HEK293 (cell line): ENCODE measurements at regions not wholly inside any gene's neighbourhood (a gene's known extent, or its start where the extent isn't known, plus 50 kb on each side); places are given as distances from the start of the nearest gene placed in this dataset.

Source experiments
- CTCF ChIA-PET: fragments of 350-600 bp; formaldehyde crosslinking; extraction: SDS; loops from one replicate; lab custom pipeline; 2021; ENCODE audit warnings: antibody characterized with exemption; lab: Yijun Ruan, JAX
- POLR2A ChIA-PET: fragments of 300-600 bp; formaldehyde crosslinking; extraction: SDS; loops from one replicate; lab custom pipeline; 2020; ENCODE audit warnings: antibody characterized with exemption, inconsistent platforms; lab: Yijun Ruan, JAX
- H3K27ac ChIP-seq: fragments of 200-500 bp; sonication (Bioruptor generic); 2 replicates; pipeline ENCODE4 v1.5.1; 2014; ENCODE audit warnings: low read depth, low read length, control low read depth, inconsistent platforms; ENCODE audit errors: extremely low read depth
- H3K36me3 ChIP-seq, 2 experiments: fragments of 200-500 bp in 1 of 2; sonication (Bioruptor generic) in 1 of 2; 1 replicate in 1 of 2; 2 replicates in 1 of 2; pipeline ENCODE4 v1.5.1; 2014 to 2017; ENCODE audit warnings: inconsistent platforms in 2 of 2, low read length in 2 of 2; ENCODE audit not compliant: control insufficient read depth in 2 of 2, insufficient read depth in 1 of 2
- H3K4me1 ChIP-seq: fragments of 200-500 bp; sonication (Bioruptor generic); 2 replicates; pipeline ENCODE4 v1.5.1; 2014; ENCODE audit warnings: mild to moderate bottlenecking, low read length, inconsistent platforms; ENCODE audit not compliant: control insufficient read depth, insufficient read depth
- H3K4me3 ChIP-seq: 2 replicates; pipeline ENCODE4 v1.5.1; 2011; ENCODE audit warnings: low read depth, mild to moderate bottlenecking, control low read depth, low read length, moderate library complexity
- H3K9me3 ChIP-seq: fragments of 200-500 bp; sonication (Bioruptor generic); 2 replicates; pipeline ENCODE4 v1.5.1; 2014; ENCODE audit warnings: low read depth, low read length, inconsistent platforms; ENCODE audit not compliant: control insufficient read depth, insufficient read depth
- GLIS1 ChIP-seq: fragments of 450-650 bp; formaldehyde crosslinking; IDR thresholded peaks from 2 replicates; pipeline ENCODE4 v1.5.1; 2016; ENCODE audit warnings: missing biosample characterization, missing genetic modification characterization
- RBAK ChIP-seq: fragments of 450-650 bp; formaldehyde crosslinking; IDR thresholded peaks from 2 replicates; pipeline ENCODE4 v1.5.1; 2016; ENCODE audit warnings: missing biosample characterization, missing genetic modification characterization
- ZNF138 ChIP-seq: fragments of 450-650 bp; formaldehyde crosslinking; IDR thresholded peaks from 2 replicates; pipeline ENCODE4 v1.5.1; 2016; ENCODE audit warnings: missing biosample characterization, missing genetic modification characterization, borderline replicate concordance
- ZNF214 ChIP-seq: fragments of 450-650 bp; formaldehyde crosslinking; IDR thresholded peaks from 2 replicates; pipeline ENCODE4 v1.5.1; 2017; ENCODE audit warnings: missing biosample characterization, mild to moderate bottlenecking, missing genetic modification characterization, borderline replicate concordance
- ZNF223 ChIP-seq: fragments of 450-650 bp; formaldehyde crosslinking; IDR thresholded peaks from 2 replicates; pipeline ENCODE4 v1.5.1; 2016; ENCODE audit warnings: missing biosample characterization, missing genetic modification characterization
- ZNF341 ChIP-seq: fragments of 450-650 bp; formaldehyde crosslinking; IDR thresholded peaks from 2 replicates; pipeline ENCODE4; 2016; ENCODE audit warnings: low read depth, missing biosample characterization, missing genetic modification characterization
- ZNF350 ChIP-seq: fragments of 450-650 bp; formaldehyde crosslinking; IDR thresholded peaks from 2 replicates; pipeline ENCODE4 v1.5.0; 2017; ENCODE audit warnings: missing biosample characterization, mild to moderate bottlenecking, missing genetic modification characterization
- ZNF473 ChIP-seq: fragments of 450-650 bp; formaldehyde crosslinking; IDR thresholded peaks from 2 replicates; pipeline ENCODE4 v1.5.1; 2017; ENCODE audit warnings: missing biosample characterization, missing genetic modification characterization
- ZNF561 ChIP-seq: fragments of 450-650 bp; IDR thresholded peaks from 2 replicates; pipeline ENCODE4 v1.5.1; 2018; ENCODE audit warnings: missing biosample characterization, missing genetic modification characterization, borderline replicate concordance
- ZNF623 ChIP-seq: fragments of 450-650 bp; formaldehyde crosslinking; IDR thresholded peaks from 2 replicates; pipeline ENCODE4 v1.5.1; 2016; ENCODE audit warnings: missing biosample characterization, missing genetic modification characterization
- ZNF664 ChIP-seq: fragments of 450-650 bp; formaldehyde crosslinking; IDR thresholded peaks from 2 replicates; pipeline ENCODE4 v1.5.1; 2016; ENCODE audit warnings: missing biosample characterization, missing genetic modification characterization
- ZNF670 ChIP-seq: fragments of 450-650 bp; formaldehyde crosslinking; IDR thresholded peaks from 2 replicates; pipeline ENCODE4 v1.5.1; 2016; ENCODE audit warnings: missing biosample characterization, missing genetic modification characterization, low read depth
- ZNF785 ChIP-seq: fragments of 450-650 bp; formaldehyde crosslinking; IDR thresholded peaks from 2 replicates; pipeline ENCODE4 v1.5.1; 2016; ENCODE audit warnings: missing biosample characterization, missing genetic modification characterization
- ZNF843 ChIP-seq: fragments of 450-650 bp; formaldehyde crosslinking; IDR thresholded peaks from 2 replicates; pipeline ENCODE4 v1.5.1; 2016; ENCODE audit warnings: missing biosample characterization, missing genetic modification characterization
- TF ChIP-seq, protein P1 (sequence below): fragments of 450-650 bp; formaldehyde crosslinking; IDR thresholded peaks from 2 replicates; pipeline ENCODE4 v1.5.1; 2016; ENCODE audit warnings: missing biosample characterization, missing genetic modification characterization
- TF ChIP-seq, protein P2 (sequence below): fragments of 450-650 bp; formaldehyde crosslinking; IDR thresholded peaks from 2 replicates; pipeline ENCODE4 v1.5.1; 2017; ENCODE audit warnings: missing biosample characterization, missing genetic modification characterization
- TF ChIP-seq, protein P3 (sequence below): fragments of 450-650 bp; IDR thresholded peaks from 2 replicates; pipeline ENCODE4 v1.5.1; 2018; ENCODE audit warnings: missing biosample characterization, missing genetic modification characterization
- TF ChIP-seq, protein P4 (sequence below): fragments of 450-650 bp; formaldehyde crosslinking; IDR thresholded peaks from 2 replicates; pipeline ENCODE4 v1.5.1; 2017; ENCODE audit warnings: missing biosample characterization, missing genetic modification characterization

DNA sequence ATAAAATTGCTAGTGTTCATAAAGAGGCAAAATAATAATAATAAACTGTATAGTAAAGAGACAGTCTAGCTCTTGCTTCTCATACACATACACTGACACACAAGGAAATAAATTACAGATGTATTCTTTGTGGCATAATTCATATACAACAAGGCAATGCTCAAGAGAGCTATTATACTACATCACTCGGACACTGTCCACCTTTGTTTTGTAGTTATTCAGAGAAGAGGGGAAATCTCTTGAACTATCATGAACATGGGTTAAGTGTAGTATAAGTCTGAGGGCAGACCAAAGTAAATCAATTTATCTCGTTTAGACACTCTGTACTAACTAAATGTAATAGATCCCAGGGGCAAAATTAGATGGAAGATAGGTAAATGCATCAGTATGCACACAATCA is 72.7 kb upstream of the PHIP start:
- H3K4me3 ChIP-seq, result no peak overlapping the region
- no peak overlapping the region for H3K27ac ChIP-seq
- no peaks in the 10 kb centered on the region for H3K9me3 ChIP-seq
- H3K4me1 ChIP-seq, result no peaks in the 10 kb centered on the region
- TF ChIP-seq ZNF623 (no peak), ZNF341 (tag by site-specific recombination) (no peak), ZNF473 (tag by site-specific recombination) (no peak), ZNF350 (tag by site-specific recombination) (no peak), ZNF785 (no peak), RBAK (tag by site-specific recombination) (no peak), ZNF670 (tag by site-specific recombination) (no peak)
- TF ChIP-seq, protein P1, sequence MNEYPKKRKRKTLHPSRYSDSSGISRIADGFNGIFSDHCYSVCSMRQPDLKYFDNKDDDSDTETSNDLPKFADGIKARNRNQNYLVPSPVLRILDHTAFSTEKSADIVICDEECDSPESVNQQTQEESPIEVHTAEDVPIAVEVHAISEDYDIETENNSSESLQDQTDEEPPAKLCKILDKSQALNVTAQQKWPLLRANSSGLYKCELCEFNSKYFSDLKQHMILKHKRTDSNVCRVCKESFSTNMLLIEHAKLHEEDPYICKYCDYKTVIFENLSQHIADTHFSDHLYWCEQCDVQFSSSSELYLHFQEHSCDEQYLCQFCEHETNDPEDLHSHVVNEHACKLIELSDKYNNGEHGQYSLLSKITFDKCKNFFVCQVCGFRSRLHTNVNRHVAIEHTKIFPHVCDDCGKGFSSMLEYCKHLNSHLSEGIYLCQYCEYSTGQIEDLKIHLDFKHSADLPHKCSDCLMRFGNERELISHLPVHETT (tag by site-specific recombination), result no peak
- TF ChIP-seq, protein P2, sequence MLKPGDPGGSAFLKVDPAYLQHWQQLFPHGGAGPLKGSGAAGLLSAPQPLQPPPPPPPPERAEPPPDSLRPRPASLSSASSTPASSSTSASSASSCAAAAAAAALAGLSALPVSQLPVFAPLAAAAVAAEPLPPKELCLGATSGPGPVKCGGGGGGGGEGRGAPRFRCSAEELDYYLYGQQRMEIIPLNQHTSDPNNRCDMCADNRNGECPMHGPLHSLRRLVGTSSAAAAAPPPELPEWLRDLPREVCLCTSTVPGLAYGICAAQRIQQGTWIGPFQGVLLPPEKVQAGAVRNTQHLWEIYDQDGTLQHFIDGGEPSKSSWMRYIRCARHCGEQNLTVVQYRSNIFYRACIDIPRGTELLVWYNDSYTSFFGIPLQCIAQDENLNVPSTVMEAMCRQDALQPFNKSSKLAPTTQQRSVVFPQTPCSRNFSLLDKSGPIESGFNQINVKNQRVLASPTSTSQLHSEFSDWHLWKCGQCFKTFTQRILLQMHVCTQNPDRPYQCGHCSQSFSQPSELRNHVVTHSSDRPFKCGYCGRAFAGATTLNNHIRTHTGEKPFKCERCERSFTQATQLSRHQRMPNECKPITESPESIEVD (tag by site-specific recombination), result no peak
- TF ChIP-seq, protein P3, sequence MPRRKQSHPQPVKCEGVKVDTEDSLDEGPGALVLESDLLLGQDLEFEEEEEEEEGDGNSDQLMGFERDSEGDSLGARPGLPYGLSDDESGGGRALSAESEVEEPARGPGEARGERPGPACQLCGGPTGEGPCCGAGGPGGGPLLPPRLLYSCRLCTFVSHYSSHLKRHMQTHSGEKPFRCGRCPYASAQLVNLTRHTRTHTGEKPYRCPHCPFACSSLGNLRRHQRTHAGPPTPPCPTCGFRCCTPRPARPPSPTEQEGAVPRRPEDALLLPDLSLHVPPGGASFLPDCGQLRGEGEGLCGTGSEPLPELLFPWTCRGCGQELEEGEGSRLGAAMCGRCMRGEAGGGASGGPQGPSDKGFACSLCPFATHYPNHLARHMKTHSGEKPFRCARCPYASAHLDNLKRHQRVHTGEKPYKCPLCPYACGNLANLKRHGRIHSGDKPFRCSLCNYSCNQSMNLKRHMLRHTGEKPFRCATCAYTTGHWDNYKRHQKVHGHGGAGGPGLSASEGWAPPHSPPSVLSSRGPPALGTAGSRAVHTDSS (tag by site-specific recombination), result no peak
- H3K36me3 ChIP-seq, result no peaks in the 10 kb centered on the region
- CTCF ChIA-PET, result interaction anchor here (0.6 kb wide), 1 partner anchor 612 kb away, joined by 3 read pairs; no protein-coding TSS in a partner anchor
- POLR2A ChIA-PET, result no interaction called here

DNA sequence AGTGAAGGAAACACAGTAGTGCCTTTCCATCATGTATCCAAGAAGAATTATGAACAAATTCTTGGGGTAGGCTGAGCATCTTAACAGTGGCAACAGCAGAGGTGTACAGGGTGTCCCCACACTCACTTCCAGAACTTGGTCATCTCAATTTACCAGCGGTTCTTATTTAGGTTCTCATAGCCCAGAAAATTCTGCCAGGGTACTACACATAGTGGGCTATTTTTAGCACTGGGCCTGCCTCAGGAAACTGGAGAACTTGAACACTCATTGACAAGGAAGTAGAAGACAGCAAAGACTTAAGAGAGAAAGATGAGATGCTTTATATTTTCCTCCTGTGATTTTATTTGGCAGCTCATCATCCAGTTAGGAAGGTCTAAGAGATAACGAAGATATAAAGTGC is 71.8 kb upstream of the PHIP start:
- Histone ChIP-seq H3K4me1 (no peaks in the 10 kb centered on the region), H3K4me3 (no peak overlapping the region), H3K27ac (no peak overlapping the region), H3K36me3 (no peaks in the 10 kb centered on the region), H3K9me3 (no peaks in the 10 kb centered on the region)
- TF ChIP-seq ZNF561 (tag by site-specific recombination), result no peak
- ChIA-PET CTCF (interaction anchor here (0.6 kb wide), 1 partner anchor 612 kb away, joined by 3 read pairs; no protein-coding TSS in a partner anchor), POLR2A (no interaction called here)

DNA sequence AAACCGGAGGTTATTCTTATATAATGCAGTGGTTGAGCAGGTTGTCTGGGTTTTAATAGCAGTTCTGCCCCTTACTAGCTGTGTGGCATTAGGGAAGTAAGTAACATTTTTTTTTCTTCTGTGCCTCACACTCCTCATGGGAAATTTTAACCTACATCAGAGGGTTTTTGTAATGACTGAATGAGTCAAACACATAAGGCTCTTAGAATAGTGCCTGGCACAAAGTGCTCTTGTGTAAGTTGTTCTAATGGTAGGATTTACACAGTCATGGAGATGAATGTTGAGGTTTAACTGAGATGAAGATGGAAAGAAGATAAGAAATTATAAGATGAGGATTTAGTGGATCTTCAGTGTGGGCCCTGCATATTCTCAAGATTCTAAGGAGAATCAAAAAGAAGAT is 68.4 kb upstream of the PHIP start:
- ChIA-PET POLR2A (no interaction called here), CTCF (no interaction called here)
- Histone ChIP-seq H3K4me3 (no peak overlapping the region), H3K36me3 (no peaks in the 10 kb centered on the region), H3K4me1 (no peaks in the 10 kb centered on the region), H3K27ac (no peak overlapping the region), H3K9me3 (no peaks in the 10 kb centered on the region)
- TF ChIP-seq ZNF138 (tag by site-specific recombination) (no peak), GLIS1 (tag by site-specific recombination) (no peak), ZNF214 (no peak), ZNF223 (tag by site-specific recombination) (no peak), ZNF664 (tag by site-specific recombination) (no peak), ZNF843 (tag by site-specific recombination) (no peak)
- TF ChIP-seq, protein P4, sequence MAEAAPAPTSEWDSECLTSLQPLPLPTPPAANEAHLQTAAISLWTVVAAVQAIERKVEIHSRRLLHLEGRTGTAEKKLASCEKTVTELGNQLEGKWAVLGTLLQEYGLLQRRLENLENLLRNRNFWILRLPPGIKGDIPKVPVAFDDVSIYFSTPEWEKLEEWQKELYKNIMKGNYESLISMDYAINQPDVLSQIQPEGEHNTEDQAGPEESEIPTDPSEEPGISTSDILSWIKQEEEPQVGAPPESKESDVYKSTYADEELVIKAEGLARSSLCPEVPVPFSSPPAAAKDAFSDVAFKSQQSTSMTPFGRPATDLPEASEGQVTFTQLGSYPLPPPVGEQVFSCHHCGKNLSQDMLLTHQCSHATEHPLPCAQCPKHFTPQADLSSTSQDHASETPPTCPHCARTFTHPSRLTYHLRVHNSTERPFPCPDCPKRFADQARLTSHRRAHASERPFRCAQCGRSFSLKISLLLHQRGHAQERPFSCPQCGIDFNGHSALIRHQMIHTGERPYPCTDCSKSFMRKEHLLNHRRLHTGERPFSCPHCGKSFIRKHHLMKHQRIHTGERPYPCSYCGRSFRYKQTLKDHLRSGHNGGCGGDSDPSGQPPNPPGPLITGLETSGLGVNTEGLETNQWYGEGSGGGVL, result no peak
